ENCODE measurements at regions not wholly inside any gene's neighbourhood (a gene's known extent, or its start where the extent isn't known, plus 50 kb on each side); places are given as distances from the start of the nearest gene placed in this dataset.

- no peak for TF ChIP-seq BHLHE40 (IDR thresholded peaks at IDR 0.05; ENCODE audit: borderline replicate concordance)
- no peak for TF ChIP-seq NFRKB (IDR thresholded peaks at IDR 0.05)
- TF ChIP-seq TARDBP (IDR thresholded peaks at IDR 0.05): no peak
- no peak for TF ChIP-seq ZNF384 (IDR thresholded peaks at IDR 0.05)
- no peak for TF ChIP-seq FOXA1 (IDR thresholded peaks at IDR 0.05)
- TF ChIP-seq ELF4 (IDR thresholded peaks at IDR 0.05): no peak
Observed at GRCh38 chr10:107952649-107953556, 788.4 kb upstream of the SORCS1 start.

Data from HEK293T (cell line).